ENCODE measurements at regions not wholly inside any gene's neighbourhood (a gene's known extent, or its start where the extent isn't known, plus 50 kb on each side); places are given as distances from the start of the nearest gene placed in this dataset.

- no peak for DNase-seq (ENCODE audit: low read depth, low spot score)
- no peak overlapping the region for H3K4me3 ChIP-seq (ENCODE audit: low read length)
Observed at GRCh38 chr22:46062971-46063631, 86.1 kb upstream of the WNT7B start.

DNA sequence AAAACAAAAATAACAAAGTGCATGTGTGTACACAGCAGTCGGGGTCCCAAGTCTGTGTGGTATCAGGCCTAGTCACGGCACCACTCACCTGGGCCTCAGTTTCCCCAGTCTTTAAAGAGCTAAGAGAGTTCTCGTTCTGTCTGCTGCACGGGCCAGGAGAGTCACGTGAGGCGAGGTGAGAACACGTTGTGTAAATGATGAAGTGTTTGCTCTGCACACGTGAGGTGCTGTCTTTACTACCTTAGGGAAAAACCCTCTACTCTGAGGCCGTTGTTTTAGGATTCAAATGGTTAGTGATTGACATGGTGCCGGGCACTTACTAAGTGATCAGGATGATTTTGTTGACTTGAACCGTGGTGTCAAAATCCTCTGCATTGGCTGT, 86.5 kb upstream of the PPARA start:
- no peak for DNase-seq (ENCODE audit: low read depth, low spot score)
- H3K4me3 ChIP-seq (ENCODE audit: low read length) = no peak overlapping the region

- no peak overlapping the region for H3K4me3 ChIP-seq (ENCODE audit: low read length)
- no peak for DNase-seq (ENCODE audit: low read depth, low spot score)
Observed at GRCh38 chr22:46064228-46064965, 85.9 kb upstream of the PPARA start.

DNA sequence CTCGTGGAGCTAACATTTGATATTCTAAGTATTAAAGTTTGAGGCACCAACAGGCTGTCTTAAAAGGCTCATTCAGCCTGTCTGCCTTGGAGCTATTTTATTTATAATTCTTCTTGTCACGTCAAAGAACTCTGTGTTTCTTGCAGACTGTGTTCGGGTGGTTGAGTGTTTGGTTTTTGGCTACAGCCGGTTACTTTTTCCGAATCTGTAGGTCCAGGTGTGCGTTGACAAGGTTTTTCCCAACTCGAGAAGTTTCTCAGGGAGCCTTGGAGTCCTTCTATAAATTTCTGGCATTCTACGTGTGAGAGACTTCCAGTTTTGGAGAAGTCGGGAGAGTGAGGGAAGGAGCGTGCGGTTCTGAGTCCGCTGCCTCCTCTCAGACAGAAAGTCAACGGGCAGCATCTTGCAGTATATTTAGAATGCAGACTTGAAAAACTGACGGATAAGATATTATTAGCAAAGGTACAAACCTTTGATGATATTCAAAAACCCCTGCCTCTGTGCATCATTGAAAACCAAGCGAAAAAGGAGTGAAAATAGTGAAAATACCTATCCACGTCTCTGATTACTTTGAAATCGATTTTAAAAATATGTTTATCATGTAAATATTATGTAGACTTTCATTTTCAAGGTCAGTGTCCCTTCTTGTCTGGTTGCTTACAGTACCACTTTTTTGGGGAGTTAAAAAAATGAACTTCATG, 85.2 kb upstream of the PPARA start:
- no peak overlapping the region for H3K4me3 ChIP-seq (ENCODE audit: low read length)
- no peak for DNase-seq (ENCODE audit: low read depth, low spot score)

GRCh38 chr22:46065691-46066454, 84.5 kb upstream of the PPARA start:
- H3K4me3 ChIP-seq (ENCODE audit: low read length) = no peak overlapping the region
- no peak for DNase-seq (ENCODE audit: low read depth, low spot score)

DNA sequence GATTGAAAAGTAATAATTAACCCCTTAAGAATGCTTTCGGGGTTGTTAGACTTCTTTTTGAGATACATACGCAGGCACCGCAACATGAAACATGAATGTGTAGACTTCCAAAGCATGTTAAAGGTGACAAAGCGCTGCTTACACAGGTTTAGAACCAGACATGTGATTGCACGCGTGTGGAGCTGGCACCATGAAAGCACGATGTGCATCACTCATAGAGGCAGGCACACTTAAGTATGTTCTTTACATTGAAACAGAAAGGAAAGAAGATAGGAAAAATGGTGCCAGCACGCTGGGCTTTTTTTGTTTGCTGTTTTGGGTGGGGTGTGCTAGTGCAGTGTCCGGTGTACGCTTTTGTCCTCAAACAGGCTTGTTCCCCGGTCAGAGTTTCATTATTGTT, 83.6 kb upstream of the PPARA start:
- no peak for DNase-seq (ENCODE audit: low read depth, low spot score)
- no peak overlapping the region for H3K4me3 ChIP-seq (ENCODE audit: low read length)

DNA sequence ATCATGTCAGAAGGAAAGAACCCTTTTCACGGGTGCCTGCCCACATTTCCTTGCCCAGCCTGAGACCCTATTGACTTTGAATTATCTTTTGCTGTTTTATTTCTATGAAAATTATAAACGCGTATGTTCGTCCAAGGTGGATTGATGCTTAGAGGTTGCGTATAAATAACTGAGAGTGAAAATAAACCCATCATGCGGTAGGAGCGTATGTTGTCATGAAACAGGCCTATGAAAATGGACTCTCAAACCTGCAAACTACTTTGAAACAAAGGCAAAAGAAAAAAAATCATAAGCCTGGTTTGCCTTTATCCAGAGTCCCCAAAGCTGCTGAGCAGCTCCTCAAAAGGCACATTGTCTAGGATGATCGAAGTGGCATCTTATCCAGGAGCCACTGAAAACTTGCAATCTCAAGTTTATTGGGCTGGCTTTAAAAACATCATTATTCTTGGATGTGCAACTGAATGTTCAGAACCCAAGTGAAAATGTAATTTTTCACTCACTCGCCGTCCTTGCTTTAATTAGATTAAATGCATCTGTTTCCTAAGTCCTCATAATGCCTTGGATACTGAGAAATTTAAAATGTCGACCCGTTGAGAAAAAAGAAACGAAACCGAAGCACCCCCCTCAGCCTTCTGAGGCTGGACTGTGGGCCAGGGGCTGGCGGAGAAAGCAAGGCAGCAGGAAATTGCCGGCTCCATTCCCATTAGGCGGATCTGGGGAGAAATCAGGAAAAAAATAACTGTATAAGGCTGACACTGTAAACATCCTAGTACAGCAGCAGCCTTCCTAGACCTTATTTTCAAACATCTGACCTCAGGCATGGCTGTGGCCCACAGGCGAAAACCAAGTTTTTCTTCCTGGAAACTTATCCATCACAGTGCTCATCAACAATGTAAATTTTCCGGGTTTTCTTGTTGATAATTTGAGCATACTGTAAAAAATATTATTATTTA, 82.9 kb upstream of the PPARA start:
- no peak for DNase-seq (ENCODE audit: low read depth, low spot score)
- H3K4me3 ChIP-seq (ENCODE audit: low read length) = no peak overlapping the region

DNA sequence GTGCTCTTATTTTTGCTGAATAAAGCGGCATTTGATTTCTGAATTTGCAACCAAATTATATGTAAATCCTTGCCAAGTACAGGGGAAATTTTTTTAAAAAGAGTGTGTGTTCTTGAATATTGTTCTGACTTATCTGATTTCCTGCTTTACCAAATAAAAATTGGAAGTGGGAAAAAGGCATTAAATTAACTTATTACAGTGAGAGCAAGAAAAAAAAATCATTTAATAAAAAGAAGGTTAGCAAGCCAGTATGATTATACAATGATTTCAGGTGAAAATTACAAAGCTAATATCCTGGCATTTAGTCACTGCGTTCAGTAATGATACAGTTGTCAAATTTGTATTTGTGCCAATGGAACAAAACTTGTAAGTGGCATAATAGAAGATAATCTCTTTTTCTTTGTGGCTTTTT, 82.1 kb upstream of the PPARA start:
- H3K4me3 ChIP-seq (ENCODE audit: low read length) = no peak overlapping the region
- no peak for DNase-seq (ENCODE audit: low read depth, low spot score)

- DNase-seq (ENCODE audit: low read depth, low spot score) = no peak
- H3K4me3 ChIP-seq (ENCODE audit: low read length) = peak overlapping the region; percentile 82
Observed at GRCh38 chr22:46068593-46069491, 81.5 kb upstream of the PPARA start.

- peak; percentile 86 for DNase-seq (ENCODE audit: low read depth, low spot score)
Observed at GRCh38 chr22:46069521-46070214, 80.7 kb upstream of the PPARA start.

DNA sequence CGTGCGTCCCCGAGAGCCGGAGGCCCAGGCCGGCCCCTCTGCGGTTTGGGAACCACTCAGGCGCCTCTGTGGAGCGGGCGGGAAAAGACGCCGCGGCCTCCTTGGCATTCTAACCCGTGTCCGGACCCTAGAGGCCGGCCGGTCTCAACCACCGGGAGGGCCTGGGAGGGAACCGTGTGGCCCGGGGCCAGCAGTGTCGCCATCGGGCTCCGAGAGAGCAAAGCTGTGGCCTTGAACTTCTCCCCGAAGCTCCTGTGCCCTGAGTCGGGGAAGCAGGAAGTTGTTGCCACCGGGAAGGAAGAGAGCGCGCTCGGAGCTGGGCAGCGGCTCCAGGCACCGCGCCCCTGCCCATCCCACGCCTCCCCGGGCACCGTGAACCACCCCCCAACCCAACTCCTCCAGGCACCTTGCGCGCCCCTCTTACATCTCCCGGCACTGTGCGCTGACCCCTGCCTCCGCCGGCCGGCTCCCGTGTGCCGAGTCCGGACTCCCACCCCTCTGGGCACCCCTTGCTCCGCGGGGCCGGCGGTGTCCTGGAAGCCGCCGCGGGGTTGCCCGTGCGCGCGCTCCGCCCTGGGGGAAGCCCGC, 80.0 kb upstream of the PPARA start:
- DNase-seq (ENCODE audit: low read depth, low spot score) = no peak
- H3K4me3 ChIP-seq (ENCODE audit: low read length) = peak overlapping the region; percentile 82

More at GRCh38 chr22:46069521-46070214, 80.7 kb upstream of the PPARA start:
- peak overlapping the region; percentile 82 for H3K4me3 ChIP-seq (ENCODE audit: low read length)

DNA sequence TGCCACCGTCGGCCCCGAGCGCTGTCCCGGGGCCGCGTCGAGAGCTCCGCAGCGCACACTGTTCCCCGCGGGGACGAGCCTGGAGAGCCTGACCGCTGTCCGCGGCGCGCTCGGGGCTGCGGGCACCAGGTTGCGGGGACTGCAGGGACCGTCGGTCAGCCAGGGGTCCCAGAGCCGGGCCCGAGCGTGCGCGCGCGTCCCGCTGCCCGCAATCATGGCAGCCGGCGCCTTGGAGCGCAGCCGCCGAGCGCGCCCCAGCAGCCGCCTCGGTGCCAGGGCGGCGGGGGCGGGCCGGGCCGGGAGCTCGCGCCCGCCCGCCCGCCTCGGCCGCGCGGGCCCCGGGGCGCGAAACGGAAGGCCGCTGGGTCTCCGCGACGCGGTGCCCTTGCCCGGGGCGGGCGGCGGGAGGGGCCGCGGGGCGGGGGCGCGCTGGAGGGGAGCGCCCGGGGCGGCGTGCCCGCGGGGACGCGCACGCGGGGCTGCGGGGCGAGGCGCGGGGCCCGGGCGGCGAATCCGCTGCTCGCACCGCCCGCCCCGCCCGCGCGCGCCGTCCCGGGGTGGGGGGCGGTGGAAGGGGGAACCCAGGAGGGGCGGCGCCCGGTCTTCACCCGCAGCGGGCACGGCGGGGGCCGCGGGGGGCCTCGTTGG, 79.4 kb upstream of the PPARA start:
- DNase-seq (ENCODE audit: low read depth, low spot score) = peak; percentile 46
- peak overlapping the region; percentile 82 for H3K4me3 ChIP-seq (ENCODE audit: low read length)

- DNase-seq (ENCODE audit: low read depth, low spot score) = peak; percentile 83
- H3K4me3 ChIP-seq (ENCODE audit: low read length) = peak overlapping the region; percentile 62
Observed at GRCh38 chr22:46071451-46072109, 78.7 kb upstream of the PPARA start.

DNA sequence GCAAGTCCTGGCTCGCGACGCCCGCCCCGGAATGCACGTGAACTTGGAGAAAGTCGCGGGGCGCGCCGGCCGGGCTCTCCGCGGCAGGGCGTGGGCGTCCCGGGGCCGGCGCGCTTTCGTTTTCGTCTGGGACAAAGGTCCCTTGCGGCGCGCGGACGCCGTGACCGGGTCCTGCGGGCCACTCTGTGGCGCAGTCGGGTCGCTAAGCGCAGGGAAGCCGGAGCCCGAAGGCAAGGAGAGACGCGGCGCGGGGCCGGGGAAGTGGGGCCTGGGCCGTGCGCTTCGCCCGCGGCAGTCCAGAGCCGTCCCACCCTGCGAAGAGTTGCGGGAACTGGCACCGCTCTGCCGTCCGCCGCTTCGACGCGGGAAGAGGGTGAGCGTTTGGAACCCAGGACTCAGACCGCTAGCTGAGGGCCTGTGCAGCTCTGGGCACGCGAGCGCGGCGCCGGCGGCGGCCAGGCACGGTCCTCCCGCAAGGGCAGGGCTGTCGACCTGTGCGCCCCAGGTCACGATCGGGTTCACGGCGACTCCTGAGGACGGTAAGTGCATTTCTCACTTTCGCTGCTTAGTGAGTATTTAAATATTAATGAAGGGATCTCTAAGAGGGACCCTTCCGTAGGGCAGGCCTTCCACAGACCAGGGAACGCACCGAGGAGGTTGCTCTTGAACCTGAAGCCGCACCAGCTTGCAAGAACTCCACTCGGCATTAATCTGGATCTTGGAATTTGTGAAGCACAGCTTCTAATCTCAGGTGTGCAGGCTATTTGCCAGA, 78.0 kb upstream of the PPARA start:
- no peak for DNase-seq (ENCODE audit: low read depth, low spot score)
- peak overlapping the region; percentile 62 for H3K4me3 ChIP-seq (ENCODE audit: low read length)

Data from Jurkat, Clone E6-1 (cell line).